Kidney capillary endothelial cell (primary cell): ENCODE measurements at regions not wholly inside any gene's neighbourhood (a gene's known extent, or its start where the extent isn't known, plus 50 kb on each side); places are given as distances from the start of the nearest gene placed in this dataset.

Experiments
- DNase-seq: peaks from one replicate; pipeline ENCODE4 v3.0.0-alpha.2; 2018; ENCODE audit warnings: low spot score

DNA sequence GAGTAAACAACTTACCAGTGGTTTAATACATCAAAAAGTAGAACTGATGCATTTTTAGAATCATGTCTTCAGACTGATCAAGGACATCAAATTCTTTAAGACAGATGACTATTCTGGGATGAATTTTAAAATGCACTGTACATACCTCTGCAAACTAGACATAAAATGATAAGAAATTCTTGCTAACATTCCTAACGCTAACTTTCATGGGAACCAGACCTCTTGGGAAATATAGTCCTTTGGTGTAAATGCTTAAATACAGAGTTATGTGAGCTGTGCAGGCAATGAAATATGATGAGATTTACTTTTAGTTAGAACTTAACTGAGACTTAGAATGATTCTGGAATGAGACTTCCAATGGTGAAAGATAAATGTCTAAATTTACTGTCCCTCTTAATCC, 562.0 kb downstream of the NR4A2 start:
- no peak for DNase-seq

DNA sequence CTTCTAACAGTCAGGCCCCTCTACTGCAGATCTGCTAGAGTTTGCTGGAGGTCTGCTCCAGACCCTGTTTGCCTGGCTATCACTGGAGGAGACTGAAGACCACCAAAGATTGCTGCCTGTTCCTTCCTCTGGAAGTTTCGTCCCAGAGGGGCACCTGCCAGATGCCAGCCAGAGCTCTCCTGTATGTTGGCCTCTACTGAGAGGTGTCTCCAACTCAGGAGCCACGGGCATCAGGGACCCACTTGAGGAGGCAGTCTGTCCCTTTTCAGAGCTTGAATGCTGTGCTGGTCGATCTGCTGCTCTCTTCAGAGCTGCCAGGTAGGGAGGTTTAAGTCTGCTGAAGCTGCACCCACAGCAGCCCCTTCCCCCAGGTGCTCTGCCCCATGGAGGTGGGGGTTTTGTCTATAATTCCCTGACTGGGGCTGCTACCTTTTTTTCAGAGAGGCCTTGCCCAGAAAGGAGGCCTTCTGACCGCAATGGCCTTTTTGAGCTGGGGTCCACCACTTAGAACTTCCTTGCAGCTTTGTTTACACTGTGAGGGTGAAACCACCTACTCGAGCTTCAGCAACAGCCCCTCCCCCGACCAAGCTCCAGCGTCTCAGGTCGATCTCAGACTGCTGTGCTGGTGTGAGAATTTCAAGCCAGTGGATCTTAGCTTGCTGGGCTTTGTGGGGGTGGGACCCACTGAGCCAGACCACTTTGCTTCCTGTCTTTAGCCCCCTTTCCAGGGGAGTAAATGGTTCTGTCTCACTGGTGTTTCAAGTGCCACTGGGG, 566.0 kb downstream of the NR4A2 start:
- DNase-seq, result no peak

DNA sequence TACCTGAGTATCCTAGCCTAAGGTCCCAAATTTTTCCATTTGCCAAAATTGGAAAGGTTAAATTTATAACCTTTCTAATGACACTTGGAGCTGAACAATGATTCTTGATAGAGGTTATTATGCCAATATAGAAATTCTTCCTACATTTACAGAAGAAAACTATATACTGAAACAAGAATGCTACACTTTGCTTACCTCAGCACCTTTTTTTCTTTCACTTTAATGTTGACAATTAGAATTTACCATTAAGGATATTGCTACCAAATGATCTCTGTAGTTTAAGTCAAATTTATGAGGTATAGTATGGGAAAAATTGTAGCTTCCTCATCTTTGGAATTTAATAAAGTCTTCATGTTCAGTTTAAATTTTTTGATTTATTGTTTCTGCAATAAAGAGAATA, 577.0 kb downstream of the NR4A2 start:
- DNase-seq, result no peak

DNA sequence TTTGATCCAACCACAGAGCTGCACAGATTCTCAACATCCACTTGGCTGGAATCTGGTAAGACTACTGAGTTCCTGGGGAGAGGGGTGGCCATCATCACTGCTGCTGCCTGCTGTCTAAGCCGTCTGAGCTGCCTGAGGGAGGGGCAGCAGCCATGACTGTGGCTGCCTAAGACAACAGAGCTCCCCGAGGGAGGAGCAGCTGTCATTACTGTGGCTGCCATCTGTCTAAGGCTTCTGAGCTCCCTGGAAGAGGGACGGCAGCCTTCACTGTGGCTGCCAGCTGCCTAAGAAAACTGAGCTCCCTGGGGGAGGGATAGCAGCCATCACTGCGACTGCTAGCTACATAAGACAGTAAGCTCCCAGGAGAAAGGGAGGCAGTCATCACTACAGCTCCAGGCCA, 584.4 kb downstream of the NR4A2 start:
- no peak for DNase-seq

DNA sequence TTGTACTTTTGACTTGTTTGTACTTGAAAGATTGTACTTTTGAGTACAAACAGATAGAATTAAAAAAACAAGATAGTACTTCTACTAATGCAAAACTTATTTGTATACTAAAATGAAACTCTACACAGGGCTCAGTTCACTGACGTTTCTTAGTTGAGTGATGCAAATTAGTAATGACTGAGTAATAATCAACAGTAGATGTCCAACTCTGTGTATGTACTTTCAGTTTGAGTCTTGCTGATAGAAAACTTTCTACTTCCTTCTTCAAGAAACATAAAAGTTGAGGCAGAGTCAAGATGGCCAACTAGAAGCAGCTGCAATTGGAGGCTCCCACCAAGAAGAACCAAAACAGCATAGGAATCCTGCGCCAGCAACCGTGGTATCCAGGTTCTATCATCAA, 585.0 kb downstream of the NR4A2 start:
- DNase-seq, result no peak

- no peak for DNase-seq
These were observed 599.2 kb downstream of the NR4A2 start for GRCh38 chr2:155733091-155733853.

GRCh38 chr2:155730804-155731203, 601.7 kb downstream of the NR4A2 start:
- DNase-seq, result no peak

- no peak for DNase-seq
These were observed 605.2 kb downstream of the NR4A2 start for GRCh38 chr2:155727187-155727895.

GRCh38 chr2:155722290-155722689, 610.2 kb downstream of the NR4A2 start:
- no peak for DNase-seq

GRCh38 chr2:155715705-155716104, 616.8 kb downstream of the NR4A2 start:
- no peak for DNase-seq

- no peak for DNase-seq
These were observed 617.5 kb downstream of the NR4A2 start for GRCh38 chr2:155714983-155715382.

- no peak for DNase-seq
These were observed 624.5 kb downstream of the NR4A2 start for GRCh38 chr2:155708071-155708470.

- DNase-seq, result no peak
These were observed 628.6 kb downstream of the NR4A2 start for GRCh38 chr2:155703917-155704316.

DNA sequence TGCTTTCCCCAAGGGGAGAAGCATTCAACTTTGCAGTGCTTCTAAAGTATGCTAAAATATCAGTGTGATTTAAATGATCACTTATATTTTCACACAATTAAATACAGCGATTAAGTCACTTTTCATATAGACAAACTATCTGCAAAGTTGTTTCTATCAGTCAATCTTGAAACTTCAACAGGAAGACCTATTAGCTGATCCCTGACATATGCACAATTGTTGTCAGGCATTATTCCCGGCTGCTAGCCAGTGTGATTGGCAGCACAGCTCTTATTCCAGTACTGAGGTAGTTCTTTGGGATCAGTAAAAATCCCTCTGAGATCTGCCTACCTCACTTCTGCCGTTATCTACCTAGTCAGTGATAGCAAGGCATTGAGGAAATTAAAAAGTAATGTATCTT, 629.5 kb downstream of the NR4A2 start:
- no peak for DNase-seq

DNA sequence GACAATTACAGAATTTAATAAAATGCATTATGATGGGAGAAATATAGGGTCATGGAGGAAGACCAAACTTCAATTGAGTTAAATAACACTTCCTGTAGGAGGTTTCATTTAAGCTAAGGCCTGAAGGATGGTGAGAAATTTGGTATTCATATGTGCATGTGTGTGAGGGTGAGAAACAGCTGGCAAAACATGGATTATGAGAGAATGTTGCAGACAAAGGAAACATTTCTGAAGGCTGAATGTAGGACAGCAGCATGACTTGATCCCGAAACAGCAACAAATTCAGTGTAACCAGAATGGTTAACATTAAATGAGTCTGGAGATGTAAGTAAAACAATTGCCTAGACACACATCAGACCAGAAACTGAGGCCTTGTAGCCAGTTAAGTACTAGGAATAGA, 630.8 kb downstream of the NR4A2 start:
- DNase-seq, result no peak

DNA sequence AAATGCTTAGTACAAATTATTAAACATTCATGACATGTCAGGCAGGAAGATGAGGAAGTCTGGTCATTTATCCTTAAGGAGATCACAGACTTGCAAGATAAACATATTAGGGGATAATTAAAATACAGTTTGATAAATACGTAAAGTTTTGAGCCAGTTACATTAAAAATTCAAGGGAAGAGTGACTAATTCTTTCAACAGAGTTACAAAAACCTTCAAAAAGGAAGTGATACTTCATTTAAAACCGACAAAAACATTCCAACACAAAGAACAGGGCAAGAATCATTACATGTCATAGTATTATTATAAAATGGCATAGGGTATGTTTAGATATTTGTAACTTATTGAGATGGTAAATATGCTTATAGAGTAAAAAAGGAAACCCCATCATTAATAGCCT, 636.0 kb downstream of the NR4A2 start:
- DNase-seq, result no peak

DNA sequence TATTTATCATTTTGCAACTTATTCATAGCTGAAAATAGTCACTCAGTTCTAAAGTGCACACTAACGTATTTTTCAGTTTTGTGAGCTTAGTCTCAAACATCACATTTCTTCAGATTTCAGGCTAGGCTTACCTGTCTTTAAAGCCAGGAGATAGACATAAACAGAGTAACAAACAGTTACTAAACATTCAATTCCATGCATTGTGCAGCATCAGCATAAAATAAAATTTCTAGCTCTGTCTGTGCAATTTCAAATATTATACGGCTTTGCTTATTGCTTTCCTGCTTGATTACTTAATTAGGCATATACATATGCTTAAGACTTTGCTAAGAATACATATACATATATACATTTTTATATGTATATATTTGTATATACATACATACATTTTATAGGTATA, 637.0 kb downstream of the NR4A2 start:
- no peak for DNase-seq

DNA sequence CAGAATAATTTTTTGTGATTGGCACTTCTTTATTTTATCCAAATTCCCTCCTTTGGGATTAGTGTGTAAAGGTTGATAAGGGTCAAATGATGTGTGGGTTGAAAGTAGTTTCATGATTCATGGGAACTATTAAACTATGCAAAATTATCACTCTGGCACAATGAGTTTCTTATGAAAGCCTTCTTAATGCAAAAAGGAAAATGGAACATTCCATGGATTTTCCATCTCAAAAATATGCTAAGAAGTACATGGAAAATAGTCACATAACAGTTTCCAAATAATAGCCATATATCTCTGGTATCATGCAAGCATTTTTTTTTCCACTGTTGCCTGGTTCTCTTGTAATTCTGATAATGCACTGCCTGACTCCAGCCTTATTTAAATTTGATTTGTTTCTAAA, 639.7 kb downstream of the NR4A2 start:
- DNase-seq, result no peak

DNA sequence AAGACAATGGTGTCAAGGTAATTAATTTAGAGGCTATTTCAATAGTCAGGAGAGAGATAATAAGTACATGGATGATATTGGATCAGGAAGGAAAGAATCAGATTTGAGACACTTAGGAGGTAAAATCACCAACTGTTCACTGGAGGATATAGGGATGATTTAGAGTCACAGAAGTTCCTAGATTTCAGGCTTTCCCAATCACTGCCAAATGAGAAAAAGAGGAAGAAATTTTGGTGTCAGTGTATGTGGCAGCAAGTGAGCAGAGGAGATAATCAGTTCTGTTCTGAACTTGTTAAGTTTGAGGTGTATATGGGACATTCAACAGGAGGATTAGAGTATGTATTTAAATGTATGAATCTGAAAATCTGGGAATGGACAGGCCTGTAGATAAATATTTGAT, 640.4 kb downstream of the NR4A2 start:
- no peak for DNase-seq

GRCh38 chr2:155690785-155691184, 641.7 kb downstream of the NR4A2 start:
- DNase-seq, result no peak

DNA sequence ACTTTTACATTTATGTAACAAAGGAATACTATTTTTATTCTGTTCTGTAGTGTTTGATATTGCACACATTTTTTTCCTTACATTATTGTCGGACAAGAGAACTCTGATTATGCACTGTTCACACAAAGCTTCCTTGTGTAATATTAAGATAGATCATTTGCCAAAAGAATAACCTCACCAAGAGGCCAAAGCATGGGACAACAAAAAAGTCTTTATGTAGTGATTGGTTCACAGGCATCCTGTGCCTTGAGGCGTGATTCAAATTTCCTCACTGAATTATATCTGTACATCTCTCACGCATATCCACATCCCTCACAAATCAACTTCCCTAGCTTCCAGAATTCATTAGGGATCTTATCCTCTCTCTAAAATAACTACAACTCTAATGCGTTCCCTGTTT, 642.7 kb downstream of the NR4A2 start:
- DNase-seq, result no peak

DNA sequence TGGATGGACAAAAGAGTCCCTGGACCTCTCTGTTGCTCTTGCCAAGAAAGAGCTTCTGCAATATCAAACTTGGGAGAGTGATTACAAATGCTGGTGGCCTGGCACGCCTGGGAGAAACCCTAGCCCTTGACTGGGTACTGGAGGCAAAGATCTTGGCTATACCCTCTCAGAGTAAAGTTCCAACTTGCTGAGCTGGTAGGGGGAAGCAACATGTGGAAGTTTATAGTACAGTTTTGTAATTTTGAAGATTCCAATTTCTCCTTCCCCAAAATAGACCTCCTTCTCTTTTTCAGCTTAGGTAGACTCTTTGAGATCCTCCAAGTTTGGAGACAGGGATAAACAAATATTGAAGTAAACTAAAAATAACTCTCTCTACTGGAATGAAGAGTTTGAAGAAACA, 645.3 kb downstream of the NR4A2 start:
- DNase-seq, result no peak

GRCh38 chr2:155679647-155680046, 652.9 kb downstream of the NR4A2 start:
- DNase-seq, result no peak
